ENCODE measurements at regions not wholly inside any gene's neighbourhood (a gene's known extent, or its start where the extent isn't known, plus 50 kb on each side); places are given as distances from the start of the nearest gene placed in this dataset.

DNA sequence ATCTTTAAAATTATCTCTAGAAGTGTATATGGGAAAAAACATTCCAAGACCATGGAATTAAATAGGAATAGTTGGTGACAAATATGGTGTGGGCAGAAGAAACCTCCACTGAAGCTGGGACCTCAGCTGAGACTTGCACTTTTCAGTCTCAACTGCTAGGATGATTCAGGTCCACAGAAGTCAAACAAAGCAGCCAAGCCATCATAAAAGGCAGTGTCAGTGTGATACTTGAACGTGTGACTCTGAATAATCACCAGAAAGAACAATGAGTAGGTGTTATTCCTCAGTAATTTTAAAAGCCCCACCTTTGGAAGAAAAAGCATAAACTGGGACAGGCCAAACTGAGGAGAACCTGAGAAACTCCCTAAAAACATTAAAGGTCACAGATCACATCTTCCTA, 90.7 kb downstream of the ZNF281 start:
- TF ChIP-seq CTCF (IDR thresholded peaks at IDR 0.05; ENCODE audit: low read depth, low read length): no peak
- no peak overlapping the region for H3K4me3 ChIP-seq (ENCODE audit: low read depth, low read length)

DNA sequence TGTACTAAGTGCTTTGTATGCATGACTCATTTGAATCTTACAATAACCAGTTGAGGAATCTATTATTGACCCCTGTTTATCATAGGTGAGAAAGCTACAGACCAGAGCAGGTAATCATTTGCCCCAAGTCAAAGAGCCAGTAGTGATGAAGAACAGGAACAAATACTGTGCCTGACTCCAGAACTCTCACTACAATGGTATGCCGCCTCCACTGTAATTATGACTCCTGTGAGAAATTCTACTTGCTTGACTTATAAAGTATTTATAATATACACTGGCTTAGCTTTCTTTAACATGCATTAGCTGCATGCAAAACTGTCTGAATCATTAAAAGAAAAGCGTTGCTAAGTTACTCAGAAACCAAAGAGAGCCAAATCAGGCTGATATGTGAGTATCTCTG, 92.6 kb downstream of the ZNF281 start:
- H3K4me3 ChIP-seq (ENCODE audit: low read depth, low read length): no peak overlapping the region
- TF ChIP-seq CTCF (IDR thresholded peaks at IDR 0.05; ENCODE audit: low read depth, low read length): no peak

GRCh38 chr1:200316148-200316803, 93.6 kb downstream of the ZNF281 start:
- H3K4me3 ChIP-seq (ENCODE audit: low read depth, low read length): no peak overlapping the region
- no peak for TF ChIP-seq CTCF (IDR thresholded peaks at IDR 0.05; ENCODE audit: low read depth, low read length)

DNA sequence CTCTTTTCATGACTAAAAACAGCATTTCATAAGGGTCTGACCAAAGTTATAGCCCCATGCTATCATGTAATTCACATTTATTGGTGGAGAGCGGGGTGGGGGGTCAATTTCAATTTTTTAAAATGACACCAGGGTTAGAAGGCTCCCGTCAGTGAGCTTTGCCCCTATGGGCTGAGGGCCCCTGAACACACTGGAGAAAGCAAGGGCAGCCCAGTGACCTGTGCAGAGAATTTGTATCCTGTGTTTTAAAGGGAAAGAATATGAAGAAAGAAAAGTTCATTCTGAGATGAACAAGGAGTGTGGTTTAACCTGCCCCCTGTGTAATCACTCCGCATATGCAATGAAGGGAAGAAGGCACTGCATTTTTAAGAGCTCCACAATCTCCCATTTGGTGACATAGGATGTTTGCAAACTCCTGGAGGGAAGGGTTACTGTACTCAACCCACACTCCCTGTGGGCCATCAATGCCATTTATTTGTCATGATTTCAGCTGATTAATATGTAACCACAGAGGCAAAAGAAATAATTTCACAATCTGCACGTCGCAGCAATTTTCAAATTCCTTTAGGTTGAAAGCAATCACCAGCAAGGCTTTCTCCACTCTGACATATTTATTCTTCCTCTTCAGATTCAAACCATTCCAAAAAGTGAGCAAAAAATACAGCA, 95.6 kb downstream of the ZNF281 start:
- TF ChIP-seq CTCF (IDR thresholded peaks at IDR 0.05; ENCODE audit: low read depth, low read length): no peak

GRCh38 chr1:200311256-200311655, 98.6 kb downstream of the ZNF281 start:
- H3K4me3 ChIP-seq (ENCODE audit: low read depth, low read length): no peak overlapping the region
- no peak for TF ChIP-seq CTCF (IDR thresholded peaks at IDR 0.05; ENCODE audit: low read depth, low read length)

More for the DNA sequence above, 95.6 kb downstream of the ZNF281 start:
- no peak overlapping the region for H3K4me3 ChIP-seq (ENCODE audit: low read depth, low read length)

DNA sequence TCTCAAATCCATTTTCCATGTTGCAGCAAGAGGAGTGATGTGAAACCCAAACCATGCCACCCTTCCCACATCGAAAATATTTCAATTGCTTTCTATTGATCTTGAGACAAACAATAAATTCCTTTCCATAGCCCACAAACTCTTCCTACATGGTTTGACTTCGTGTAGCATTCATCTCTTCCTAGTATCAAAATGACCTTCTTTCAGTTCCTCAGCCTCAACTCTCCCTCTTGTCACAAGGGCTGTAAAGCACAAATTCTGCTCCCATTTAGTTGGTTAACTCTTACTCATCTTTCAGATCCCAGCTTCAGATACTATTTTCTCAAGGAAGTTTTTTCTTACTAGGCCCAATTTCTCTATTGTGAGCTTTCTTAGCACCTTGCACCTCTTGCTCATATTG, 99.0 kb downstream of the ZNF281 start:
- H3K4me3 ChIP-seq (ENCODE audit: low read depth, low read length): no peak overlapping the region
- TF ChIP-seq CTCF (IDR thresholded peaks at IDR 0.05; ENCODE audit: low read depth, low read length): no peak

DNA sequence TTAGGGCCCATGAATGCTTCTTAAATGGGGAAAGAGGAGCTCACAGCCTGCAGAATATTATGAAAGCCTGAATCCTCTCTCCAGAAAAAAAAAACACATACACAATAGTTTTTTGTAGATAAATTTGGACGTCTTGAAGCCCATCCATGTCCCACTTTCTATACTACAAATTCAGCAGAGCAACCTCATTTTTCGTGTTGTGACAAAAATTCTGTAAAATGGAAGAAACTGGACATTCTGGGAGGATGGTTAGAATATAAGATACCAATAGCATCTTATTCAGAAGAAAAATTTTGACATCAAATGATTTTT, 102.1 kb downstream of the ZNF281 start:
- H3K4me3 ChIP-seq (ENCODE audit: low read depth, low read length): no peak overlapping the region

More for the DNA sequence above, 102.1 kb downstream of the ZNF281 start:
- no peak for TF ChIP-seq CTCF (IDR thresholded peaks at IDR 0.05; ENCODE audit: low read depth, low read length)

Measured in WI38 (cell line).